ENCODE measurements at regions not wholly inside any gene's neighbourhood (a gene's known extent, or its start where the extent isn't known, plus 50 kb on each side); places are given as distances from the start of the nearest gene placed in this dataset.

DNA sequence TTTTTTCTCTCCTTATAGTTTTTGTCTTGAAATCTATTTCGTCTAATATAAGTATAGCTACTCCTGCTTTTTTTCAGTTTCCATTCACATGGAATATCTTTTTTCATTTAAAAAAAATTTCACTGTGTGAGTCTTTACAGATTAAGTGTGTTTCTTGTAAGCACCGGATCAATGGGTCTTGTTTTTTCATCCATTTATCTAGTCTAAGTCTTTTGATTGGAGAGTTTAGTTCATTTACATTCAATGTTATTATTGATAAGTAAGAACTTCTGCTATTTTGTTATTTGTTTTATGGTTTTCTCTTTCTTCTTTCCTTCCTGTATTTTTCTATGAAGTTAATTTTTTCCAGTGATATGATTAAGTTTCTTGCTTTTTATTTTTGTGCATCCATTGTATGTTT is 216.7 kb upstream of the CNTNAP2 start:
- intact Hi-C loops (cut with DNase I; ENCODE audit: low total_unique reads): no loop called here
- Histone ChIP-seq H3K9me3 (peaks cover 9 to 42% of the 10 kb centered on the region in 2 donors), H3K4me3 (no peak overlapping the region), H3K27me3 (no peaks in the 10 kb centered on the region), H3K27ac (no peak overlapping the region), H3K36me3 (no peaks in the 10 kb centered on the region), H3K4me1 (no peaks in the 10 kb centered on the region)
- TF ChIP-seq, protein P1, sequence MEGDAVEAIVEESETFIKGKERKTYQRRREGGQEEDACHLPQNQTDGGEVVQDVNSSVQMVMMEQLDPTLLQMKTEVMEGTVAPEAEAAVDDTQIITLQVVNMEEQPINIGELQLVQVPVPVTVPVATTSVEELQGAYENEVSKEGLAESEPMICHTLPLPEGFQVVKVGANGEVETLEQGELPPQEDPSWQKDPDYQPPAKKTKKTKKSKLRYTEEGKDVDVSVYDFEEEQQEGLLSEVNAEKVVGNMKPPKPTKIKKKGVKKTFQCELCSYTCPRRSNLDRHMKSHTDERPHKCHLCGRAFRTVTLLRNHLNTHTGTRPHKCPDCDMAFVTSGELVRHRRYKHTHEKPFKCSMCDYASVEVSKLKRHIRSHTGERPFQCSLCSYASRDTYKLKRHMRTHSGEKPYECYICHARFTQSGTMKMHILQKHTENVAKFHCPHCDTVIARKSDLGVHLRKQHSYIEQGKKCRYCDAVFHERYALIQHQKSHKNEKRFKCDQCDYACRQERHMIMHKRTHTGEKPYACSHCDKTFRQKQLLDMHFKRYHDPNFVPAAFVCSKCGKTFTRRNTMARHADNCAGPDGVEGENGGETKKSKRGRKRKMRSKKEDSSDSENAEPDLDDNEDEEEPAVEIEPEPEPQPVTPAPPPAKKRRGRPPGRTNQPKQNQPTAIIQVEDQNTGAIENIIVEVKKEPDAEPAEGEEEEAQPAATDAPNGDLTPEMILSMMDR (IDR thresholded peaks at IDR 0.05): no peak
- TF ChIP-seq POLR2A (IDR thresholded peaks at IDR 0.05) (no peak), POLR2AphosphoS5 (IDR thresholded peaks at IDR 0.05) (no peak)
- no peak for DNase-seq (ENCODE audit: low spot score in 2 of 2)

DNA sequence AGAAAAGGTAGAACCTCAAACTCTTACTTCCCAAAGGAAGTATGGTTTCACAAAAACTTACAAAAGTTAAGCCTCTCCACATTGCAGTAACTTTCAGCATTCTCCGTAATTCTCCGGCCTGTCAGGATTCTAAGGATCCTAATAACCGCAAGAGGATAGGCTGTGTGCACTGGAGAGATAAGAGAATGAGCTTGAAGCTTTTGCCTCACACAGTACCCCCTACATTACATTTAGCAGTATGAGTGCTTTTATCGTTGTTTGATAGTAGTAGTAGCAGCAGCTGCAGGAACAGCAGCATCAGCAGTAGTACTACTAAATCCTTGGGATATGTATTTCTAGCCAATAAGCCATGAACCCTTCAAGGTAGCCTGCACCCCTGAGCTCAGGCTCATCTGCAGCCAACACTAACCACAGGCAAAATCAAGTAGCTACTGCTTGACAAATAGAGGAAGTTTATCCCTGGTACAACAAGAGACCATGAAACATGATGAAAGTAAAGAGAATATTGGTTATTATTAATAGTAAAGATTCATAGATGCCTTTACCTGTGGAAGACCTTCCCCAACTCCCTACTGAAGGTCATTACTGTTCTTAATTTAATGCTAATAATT is 222.6 kb upstream of the CNTNAP2 start:
- no peak for DNase-seq (ENCODE audit: low spot score in 2 of 2)
- intact Hi-C loops (cut with DNase I; ENCODE audit: low total_unique reads): no loop called here
- Histone ChIP-seq H3K27me3 (no peaks in the 10 kb centered on the region), H3K4me1 (no peaks in the 10 kb centered on the region), H3K4me3 (no peak overlapping the region), H3K9me3 (peaks cover 0 to 22% of the 10 kb centered on the region in 2 donors), H3K27ac (no peak overlapping the region), H3K36me3 (no peaks in the 10 kb centered on the region)
- TF ChIP-seq, protein P1 (IDR thresholded peaks at IDR 0.05): no peak
- TF ChIP-seq POLR2AphosphoS5 (IDR thresholded peaks at IDR 0.05) (no peak), POLR2A (IDR thresholded peaks at IDR 0.05) (no peak)

DNA sequence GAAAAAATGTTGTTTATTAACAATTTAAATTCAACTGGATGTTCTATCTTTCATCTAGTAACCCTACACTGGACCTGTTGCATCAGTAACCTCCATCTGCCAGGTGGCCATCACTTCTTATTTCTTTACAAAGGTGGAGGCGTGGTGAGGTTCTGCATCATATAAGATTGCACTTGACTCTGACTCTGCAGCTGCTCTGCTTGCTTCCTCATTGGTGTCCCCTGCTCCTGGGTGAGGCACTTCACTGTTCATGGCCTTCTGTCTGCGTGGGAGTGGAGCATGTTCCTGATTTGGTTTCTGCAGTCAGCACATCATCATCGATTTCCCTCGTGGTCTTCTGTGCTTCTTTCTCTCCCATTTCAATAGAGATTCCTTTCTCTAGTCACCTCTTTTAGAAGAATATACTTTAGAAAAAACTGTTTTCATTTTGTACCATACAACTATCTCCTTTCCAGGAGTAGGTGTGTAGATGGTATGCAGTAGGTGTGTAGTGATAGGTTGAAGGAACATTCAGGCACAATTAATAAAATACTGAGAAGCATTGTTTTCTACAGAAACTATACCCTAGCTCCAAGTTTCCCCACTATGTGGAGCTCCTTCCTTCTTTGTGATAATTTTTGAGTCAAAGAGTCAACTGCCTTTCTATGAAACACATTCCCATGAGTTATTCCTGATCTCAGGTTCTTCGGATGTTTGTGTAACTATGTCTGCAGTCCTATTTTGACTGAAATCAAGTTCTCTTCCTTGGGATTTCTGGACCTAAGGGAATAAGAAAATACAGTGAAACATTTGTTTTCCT is 231.7 kb upstream of the CNTNAP2 start:
- intact Hi-C loops (cut with DNase I; ENCODE audit: low total_unique reads): no loop called here
- peaks cover 0 to 3% of the 10 kb centered on the region in 2 donors for H3K9me3 ChIP-seq

DNA sequence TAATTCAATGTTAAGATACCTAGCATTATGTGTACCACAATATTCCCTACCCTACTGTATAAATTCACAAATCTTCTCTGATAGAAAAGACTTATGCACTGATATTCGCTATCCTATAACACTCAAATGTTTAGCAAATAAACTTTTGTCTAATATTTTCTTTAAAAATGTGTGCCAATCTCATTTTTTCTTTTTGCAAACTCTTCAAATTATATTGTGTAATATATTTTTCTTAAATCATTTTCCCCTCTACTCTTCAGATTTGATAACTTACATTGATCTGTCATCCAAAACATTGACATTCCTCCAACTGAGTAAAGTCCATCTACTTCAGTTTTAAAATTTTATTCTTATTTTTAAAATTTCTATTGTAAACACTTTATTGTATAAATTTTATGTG is 240.2 kb upstream of the CNTNAP2 start:
- no peak overlapping the region for H3K27ac ChIP-seq
- TF ChIP-seq POLR2AphosphoS5 (IDR thresholded peaks at IDR 0.05): no peak
- TF ChIP-seq, protein P1 (IDR thresholded peaks at IDR 0.05): no peak
- TF ChIP-seq POLR2A (IDR thresholded peaks at IDR 0.05): no peak
- intact Hi-C loops (cut with DNase I; ENCODE audit: low total_unique reads): no loop called here
- no peaks in the 10 kb centered on the region for H3K27me3 ChIP-seq
- H3K9me3 ChIP-seq: no peaks in the 10 kb centered on the region
- H3K36me3 ChIP-seq: no peaks in the 10 kb centered on the region
- no peaks in the 10 kb centered on the region for H3K4me1 ChIP-seq
- no peak for DNase-seq (ENCODE audit: low spot score in 2 of 2)
- H3K4me3 ChIP-seq: no peak overlapping the region

More for the DNA sequence above, 231.7 kb upstream of the CNTNAP2 start:
- H3K4me1 ChIP-seq: no peaks in the 10 kb centered on the region
- no peak overlapping the region for H3K27ac ChIP-seq
- no peaks in the 10 kb centered on the region for H3K36me3 ChIP-seq
- H3K27me3 ChIP-seq: no peaks in the 10 kb centered on the region
- TF ChIP-seq POLR2A (IDR thresholded peaks at IDR 0.05) (no peak), POLR2AphosphoS5 (IDR thresholded peaks at IDR 0.05) (no peak)
- TF ChIP-seq, protein P1 (IDR thresholded peaks at IDR 0.05): no peak
- DNase-seq (ENCODE audit: low spot score in 2 of 2): no peak
- no peak overlapping the region for H3K4me3 ChIP-seq

DNA sequence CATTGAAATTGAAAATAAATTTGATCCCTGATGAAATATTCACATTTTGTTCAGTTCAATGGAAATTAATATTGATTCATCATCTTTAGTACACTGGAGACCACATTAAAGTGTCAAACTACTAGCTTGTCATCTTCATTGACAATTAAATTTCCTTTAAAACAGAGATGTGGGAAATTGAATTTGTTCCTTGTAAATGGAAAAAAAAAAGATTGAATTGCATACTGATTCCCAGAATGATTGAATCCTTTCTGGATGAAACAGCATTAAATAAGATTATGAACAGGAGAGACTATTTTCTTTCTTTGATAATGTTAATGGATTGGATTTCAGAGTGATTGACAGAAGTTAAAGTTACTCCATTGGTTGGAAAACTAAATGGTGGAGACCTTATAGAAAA is 241.3 kb upstream of the CNTNAP2 start:
- intact Hi-C loops (cut with DNase I; ENCODE audit: low total_unique reads): no loop called here
- Histone ChIP-seq H3K36me3 (no peaks in the 10 kb centered on the region), H3K27ac (no peak overlapping the region), H3K9me3 (no peaks in the 10 kb centered on the region), H3K4me1 (no peaks in the 10 kb centered on the region), H3K27me3 (no peaks in the 10 kb centered on the region), H3K4me3 (no peak overlapping the region)
- TF ChIP-seq, protein P1 (IDR thresholded peaks at IDR 0.05): no peak
- TF ChIP-seq POLR2A (IDR thresholded peaks at IDR 0.05): no peak
- no peak for TF ChIP-seq POLR2AphosphoS5 (IDR thresholded peaks at IDR 0.05)
- DNase-seq (ENCODE audit: low spot score in 2 of 2): no peak

Measured in breast epithelium (tissue), 4 donors.